HG03025 (cell line): ENCODE measurements at regions not wholly inside any gene's neighbourhood (a gene's known extent, or its start where the extent isn't known, plus 50 kb on each side); places are given as distances from the start of the nearest gene placed in this dataset.

Experiments
- ATAC-seq: cut with Tn5 transposase; IDR thresholded peaks from one replicate; pipeline ENCODE4 v1.9.1; 2021; ENCODE audit warnings: mild to moderate bottlenecking, moderate library complexity; ENCODE audit not compliant: unreplicated experiment, low FRiP score

DNA sequence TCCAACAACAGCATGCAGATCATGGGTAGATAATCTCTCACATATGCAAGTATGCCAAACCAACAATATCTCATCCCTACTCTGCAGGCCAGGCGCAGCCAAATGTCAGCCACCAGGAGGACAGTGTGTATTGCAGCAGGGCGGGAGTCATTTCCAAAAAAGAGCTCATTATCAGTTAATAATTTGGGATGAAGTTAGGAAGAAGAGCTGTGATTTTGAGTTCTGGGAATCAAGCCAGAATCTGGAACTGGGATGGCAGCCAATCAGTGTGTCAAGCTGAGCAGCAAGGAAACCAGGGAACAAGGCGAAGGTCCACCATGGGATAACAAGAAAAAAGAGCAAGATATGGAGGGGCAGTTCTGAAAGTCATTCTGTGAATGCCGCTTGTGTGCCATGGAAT lies 88.2 kb upstream of the CAMK2D start:
- ATAC-seq, result no peak

DNA sequence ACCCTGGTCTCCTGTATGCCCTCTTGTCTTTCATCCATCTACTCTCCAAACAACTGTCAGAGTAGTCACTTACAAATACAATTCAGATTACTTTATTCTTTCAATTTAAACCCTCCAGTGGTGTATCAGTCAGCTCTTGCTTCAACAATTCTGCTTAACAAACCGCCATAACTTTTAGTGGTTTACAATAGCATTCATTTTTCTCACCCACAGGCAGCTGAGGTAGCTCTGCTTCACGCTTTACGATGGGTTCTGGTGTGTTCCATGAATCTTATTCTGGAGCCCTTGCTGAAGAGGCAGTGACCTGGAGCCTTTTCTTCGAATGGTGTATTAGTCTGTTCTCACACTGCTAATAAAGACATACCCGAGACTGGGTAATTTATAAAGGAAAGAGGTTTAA lies 86.2 kb upstream of the CAMK2D start:
- no peak for ATAC-seq

DNA sequence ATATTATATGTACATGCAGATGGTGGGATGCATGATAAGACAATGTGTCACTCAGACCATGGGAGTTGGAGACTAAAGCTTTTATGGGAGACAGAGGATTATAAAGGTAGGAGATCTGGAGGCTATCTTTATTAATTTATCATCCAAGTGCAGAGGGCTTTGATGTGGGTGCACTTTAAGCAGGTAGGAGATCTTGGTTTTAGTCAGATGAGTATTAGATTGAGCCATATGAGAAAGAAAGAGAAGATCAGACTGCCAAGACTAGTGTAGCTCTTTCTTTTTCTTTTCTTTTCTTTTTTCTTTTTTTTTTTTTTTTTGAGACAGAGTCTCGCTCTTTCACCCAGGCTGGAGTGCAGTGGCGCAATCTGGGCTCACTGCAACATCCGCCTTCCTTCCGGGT lies 84.9 kb upstream of the CAMK2D start:
- ATAC-seq, result no peak

DNA sequence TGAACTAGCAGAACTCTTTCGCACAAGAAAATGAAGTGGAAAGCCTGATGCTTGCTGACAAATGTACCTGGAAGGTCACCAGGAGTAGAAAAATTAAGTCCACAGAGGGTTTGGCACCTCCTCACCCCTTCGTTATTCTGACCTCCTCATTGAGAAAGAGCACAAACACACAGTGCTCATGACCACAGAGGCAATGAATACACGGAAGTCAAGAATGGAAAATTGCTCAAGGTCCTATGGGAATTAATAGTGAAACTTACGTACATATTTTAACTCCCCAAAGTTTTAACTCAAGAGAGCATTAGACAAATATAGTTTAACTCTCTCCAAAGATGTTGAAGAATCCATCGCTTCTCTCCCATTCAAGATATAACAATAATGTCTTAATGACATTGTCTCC lies 83.6 kb upstream of the CAMK2D start:
- ATAC-seq, result no peak

DNA sequence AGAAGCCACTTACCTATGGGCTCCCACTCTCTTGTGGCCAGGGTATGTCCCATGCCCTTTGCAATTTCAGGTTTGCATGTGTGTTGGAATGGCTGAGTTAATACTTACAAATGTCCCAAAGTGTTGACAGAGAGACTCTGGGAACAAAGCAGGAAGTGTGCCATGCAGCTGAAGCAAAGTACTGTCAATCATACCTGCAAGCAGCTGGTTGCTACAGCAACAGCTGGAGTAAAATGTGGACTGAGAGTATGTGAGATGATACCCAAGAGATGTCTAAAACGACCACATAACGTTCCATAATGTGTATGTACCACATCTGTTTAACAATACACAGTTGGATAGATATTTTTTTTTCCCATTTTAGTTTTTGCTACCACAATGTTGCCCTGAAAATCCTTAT lies 82.8 kb upstream of the CAMK2D start:
- no peak for ATAC-seq

DNA sequence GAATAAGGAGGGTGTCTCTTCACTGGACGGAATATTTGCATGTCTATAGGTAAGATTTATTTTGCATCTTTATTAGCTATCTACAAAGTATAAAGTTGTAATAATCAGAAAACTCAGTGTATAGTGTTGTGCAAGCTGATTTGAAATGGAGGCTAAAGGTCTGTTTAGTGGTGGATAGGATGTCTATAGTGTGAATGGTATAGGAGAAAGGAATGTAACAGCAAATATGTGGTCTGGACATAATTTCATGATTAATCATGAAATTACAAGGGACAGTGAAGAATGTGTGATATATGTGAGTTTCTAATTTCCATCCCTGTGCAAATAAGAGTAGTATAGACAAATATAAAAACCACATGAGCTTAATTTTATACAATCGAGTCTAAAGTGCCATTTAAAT lies 79.3 kb upstream of the CAMK2D start:
- ATAC-seq, result no peak

DNA sequence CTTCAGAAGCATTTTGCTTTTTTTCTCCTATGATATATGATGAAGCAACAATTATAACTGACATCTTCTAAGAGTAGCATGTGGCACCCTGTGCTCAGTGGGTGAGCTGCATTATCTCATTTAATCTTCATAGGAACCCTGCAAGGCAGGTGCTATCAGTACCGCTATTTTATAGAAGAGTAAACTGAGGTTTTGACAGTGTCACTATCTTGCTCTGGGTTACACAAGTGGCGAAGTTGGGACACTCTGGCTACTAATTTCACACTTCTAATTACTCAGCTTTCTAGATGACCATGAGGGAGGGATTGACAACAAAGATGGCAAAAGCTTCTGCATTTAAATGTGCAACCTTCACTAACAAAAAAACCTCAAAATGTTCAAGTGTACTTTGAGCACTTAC lies 76.9 kb upstream of the CAMK2D start:
- ATAC-seq, result no peak

DNA sequence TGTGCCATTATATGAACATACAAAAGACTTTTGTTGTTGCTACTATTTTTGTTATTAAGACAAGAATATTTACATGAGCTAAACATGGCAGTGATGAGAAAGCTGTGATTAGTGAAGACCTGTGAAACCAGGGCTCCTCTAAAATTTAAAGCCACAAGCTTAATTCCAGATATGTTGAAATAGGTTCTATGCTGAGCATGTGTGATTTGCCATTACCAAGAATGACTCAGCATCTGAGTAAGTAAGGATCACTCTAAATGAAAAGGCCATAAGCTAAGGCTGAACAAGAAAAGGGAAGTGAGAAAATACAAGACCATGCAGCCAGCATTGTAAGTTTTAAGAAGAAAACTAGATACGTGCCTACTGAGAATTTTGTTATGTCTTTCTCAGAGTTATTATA lies 75.9 kb upstream of the CAMK2D start:
- peak; percentile 100 for ATAC-seq

DNA sequence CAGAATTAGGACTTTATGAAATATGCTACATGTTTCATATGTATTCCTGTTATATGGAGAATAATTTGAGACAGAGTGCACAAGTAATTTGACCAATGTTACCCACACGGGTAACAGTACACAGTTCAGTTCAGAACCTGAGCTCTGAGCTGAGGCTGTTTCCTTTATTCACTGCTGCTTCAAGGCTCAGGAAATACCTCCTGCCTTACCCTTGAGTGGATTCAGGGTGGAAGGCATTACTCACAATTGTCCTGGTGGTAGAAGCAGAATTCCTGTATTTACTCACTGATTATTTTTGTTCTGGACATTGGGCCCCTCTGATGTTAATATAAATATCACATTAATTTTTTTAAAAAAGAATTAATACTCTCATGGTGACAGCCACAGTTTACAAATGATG lies 73.5 kb upstream of the CAMK2D start:
- no peak for ATAC-seq

DNA sequence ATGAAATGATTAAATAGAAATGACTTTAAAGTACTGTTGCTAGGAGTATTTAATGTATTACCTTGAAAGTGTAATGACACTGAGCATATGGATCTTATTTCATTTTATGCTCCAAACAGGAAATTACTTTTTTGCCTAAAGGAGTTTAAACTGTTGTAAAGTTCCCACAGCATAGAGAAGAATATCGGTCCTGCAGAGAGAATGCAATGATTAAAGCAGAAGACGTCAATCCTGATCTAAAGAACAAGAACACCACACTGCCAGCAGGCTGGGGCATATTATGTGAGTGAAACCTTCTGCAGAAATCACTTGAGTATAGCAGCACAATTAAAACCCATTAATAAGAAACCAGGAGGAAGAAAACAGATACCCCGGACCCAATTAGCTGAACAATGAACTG lies 72.8 kb upstream of the CAMK2D start:
- no peak for ATAC-seq

DNA sequence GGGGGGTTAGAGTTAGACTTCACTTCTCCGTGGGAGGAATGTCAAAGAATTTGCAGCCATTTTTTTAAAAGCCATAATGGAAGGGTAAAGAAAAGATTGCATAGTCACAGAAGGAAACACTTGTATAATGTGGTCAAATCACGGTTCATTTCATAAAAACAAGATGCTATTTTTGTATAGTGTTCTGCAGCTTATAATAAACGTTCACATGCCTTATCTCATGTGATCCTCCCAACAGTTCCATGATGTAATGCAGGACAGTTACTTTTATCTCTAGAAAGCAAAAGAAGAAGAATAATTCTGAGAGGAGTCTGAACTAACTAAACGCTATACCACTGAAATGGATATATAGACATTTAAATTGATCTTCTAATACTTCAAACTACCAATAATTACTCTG lies 71.3 kb upstream of the CAMK2D start:
- ATAC-seq, result no peak

DNA sequence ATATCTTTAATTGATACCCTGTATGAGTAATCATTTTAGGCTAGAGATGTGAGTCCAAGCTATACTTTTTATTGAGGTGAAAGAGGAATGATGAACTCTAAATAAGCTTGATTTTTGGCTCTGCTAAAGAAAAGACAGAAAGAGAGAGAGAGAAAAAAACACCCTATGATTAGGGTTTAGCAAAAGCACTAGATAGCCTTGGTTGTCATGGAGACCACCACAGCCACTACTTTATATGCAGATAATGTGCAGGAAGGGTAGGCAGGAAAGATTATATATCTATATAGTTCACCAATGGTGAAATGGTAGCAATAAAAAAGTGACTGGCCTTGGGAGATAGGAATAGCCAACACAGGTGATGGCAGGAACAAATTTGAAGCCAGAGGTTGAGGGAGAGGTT lies 69.9 kb upstream of the CAMK2D start:
- no peak for ATAC-seq

DNA sequence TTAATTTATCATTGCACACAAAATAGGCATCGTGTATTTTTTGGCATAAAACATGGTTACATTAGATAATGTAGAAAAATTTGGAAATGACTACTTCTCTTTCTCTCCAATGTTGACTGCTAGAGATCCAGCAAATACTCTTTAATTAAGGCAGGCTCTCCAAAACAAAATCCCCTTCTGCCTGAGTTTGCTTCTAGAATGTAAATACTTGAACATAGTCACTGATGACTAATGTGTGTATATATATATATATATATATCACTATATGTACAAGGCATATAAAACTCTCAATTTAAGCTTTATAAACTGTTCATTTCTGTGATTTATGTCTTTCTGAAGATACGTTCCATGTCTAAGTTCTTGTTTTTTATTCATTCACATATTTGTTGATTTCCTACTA lies 67.2 kb upstream of the CAMK2D start:
- ATAC-seq, result no peak

DNA sequence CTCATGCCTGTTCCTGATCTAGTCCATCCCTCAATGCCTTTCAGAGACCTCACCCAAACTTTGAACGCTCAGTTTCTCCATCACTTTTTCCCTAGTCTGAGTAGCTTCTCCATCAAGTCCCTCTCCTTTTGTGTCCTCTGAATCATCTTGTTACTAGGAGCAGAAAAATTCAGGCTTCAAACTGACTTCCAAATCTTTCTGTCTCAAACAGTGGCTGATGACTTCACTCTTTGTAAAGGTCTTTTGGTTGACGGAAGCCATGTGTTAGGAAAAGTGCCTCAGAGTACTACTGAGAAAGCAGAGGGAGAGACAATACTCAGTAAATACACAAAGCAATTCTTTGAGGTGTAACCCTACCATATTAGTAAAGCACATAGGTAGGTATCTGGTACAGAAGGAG lies 65.7 kb upstream of the CAMK2D start:
- no peak for ATAC-seq

DNA sequence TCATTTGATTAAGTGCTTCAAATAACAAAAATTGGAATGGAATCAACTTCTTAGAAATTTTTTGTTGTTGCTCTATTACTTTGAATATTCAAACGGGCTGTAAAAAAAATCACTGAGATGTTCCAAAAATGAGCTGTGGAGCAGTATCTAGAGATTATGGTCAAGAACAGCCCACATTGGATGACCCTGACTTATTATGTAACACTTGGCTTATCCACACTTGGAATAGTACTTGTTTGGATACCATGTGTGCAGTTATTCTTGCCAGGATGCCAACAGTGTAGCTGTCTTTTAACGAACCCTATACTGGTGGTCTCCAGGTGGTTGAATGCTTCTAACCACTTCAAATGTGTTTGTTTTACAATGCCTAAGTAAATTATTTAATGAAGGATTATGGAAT lies 64.9 kb upstream of the CAMK2D start:
- no peak for ATAC-seq

DNA sequence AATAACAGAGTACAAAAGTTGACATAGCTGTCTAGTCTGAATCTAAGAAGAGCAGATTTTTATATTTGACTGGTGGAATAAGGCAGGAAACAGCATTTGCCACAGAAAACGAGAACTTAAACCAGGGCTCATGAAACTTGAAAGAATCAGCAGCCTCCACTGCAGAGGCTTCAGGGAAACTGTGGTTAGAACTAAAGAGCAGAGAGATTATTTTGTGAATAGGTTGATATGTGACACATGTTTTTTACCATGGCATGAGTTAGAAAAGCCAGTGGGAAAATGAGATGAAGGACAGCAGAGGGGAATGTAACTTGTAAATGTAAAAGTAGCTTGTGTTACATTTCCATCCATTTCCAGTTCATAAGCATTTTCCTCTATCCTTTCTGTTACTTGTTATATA lies 63.7 kb upstream of the CAMK2D start:
- peak; percentile 76 for ATAC-seq

DNA sequence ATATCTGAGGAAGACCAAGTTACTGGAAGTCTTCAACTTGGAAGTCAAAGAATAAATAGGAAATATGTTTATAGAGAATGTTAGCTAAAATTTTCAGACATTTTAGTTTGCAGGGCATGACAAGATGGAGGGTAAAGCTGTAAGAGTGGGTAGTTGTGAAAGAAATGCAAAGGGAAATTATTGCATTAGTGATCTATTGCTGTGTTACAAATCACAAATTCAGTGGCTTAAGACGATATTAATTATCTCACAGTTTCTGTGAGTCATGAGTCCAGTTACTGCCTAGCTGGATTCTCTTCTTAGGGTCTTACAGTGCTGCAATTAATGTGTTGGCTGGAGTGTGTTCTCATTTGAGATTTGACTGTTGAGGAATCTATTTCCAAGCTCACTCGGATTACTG lies 62.9 kb upstream of the CAMK2D start:
- ATAC-seq, result no peak

DNA sequence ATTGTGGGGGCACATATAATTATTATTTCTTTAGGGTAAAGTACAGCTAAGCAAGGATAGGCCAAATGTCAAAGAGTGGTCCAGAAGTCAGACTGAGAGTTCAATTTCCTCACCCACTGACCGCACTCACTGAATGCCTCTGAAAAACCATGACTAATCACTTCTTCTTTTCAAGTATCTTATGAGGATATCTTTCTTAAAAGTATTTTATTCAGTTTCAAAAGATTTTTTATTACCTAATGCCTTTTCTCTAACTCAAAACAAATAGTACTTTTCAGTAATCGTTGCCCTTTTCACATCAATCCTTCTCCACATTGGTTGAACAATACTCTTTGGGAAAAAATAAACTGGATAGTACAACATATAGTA lies 61.7 kb upstream of the CAMK2D start:
- ATAC-seq, result peak; percentile 73

DNA sequence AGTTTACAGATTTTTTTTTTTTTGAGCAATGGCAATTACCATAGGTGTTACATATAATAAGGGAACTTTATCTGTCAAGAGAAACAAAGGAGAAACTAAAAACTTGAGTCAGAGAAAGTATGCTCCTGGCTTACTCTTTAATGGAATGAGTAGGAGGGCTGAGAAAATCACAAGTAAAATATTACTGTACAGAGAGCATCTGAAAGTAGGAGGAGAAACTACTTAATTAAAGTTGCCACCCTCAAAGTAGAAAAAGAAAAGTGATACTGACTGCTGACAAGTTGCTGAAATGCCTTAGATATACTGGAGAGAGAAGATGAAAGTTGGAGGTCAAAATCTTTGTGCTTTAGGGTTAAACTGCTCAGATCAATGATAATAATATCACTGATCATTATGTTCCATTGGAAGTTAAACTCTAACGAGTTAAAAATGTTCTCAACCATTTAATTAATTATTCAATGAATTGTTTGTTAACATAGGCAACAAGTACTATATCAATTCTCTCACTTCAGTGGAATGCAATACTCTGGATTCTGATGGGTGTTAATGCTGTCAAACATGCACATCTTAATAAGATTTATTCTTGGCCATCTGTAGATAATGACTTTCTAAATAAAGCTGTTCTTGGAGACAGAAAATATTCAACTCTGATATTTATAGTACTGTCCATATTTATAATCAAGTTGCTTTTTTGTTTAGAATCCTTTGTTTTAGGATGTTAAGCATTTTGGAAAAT lies 61.2 kb upstream of the CAMK2D start:
- ATAC-seq, result peak; percentile 67

DNA sequence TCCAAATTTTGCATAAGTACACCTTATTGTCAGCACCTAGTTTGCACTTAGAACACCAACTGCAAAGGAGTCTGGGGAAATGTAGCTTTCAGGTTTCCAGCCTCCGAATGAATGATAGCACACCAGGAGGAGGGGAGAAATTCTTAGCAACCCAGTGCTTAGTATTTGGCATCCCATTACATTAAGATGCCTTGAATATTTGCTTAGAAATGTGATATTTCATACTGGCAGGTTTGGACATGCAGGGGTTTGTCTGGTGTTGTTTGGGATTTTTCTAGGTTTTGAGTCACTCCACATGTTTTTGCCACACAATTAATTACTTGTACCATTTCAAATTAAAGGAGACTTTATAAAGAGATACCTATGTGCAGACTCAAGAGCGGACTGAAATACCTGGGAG lies 60.3 kb upstream of the CAMK2D start:
- ATAC-seq, result no peak

DNA sequence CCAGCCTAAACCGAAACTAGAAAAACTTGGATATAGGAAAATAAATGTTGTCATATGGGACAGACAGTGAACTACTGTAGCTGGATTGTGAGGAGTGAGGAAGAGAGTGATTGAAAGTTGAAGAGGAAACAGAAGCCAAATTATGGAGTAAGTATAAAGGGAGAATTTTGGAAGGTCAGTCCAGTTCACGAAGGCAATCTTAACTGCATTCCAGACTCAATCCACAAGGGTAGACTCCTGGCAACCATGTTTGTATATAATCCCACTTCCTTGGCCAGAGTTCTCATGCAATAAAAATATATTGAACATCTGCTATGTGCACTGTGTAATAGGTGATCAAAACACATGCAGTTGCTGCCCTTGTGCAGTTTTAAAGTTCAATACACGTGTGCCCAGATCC lies 58.6 kb upstream of the CAMK2D start:
- no peak for ATAC-seq

DNA sequence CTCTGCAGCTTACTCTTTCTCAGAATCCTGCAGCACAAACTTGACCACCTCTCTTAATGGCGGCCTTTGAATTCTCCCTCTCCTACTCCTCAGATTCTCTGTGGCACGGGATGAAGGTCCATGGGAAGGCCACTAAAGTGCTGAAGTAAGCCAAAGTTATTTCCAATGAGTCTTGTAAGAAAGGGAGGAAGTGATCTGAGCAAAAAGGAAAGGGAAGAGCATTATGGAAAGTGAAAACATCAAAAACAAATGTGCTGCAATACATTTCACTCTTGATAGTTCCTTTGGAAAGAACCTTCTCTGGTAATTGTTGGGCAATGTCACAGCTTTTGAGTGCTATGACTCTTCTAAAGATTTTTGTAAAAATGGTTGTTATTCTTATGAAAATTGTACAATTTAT lies 54.3 kb upstream of the CAMK2D start:
- no peak for ATAC-seq

DNA sequence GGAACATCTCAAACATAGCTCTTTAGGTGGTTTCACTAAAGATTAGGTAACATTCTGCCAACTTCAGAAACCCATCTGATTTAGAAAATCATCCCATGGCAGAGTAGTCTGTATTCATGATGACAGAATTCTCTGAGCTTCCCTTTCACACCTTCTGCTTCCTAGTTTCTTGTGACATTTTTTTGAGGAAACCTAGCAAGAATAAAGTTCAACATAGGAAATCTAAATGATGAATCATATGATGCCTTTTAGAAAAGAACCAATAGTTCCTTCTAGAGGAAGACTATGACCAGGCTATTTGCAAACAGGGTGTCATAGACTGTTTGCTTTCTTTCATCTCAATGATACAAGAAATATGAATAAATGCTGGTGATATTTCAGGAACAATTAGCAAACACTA lies 49.8 kb upstream of the CAMK2D start:
- ATAC-seq, result no peak
